Renal cortical epithelial cell (primary cell): ENCODE measurements at regions not wholly inside any gene's neighbourhood (a gene's known extent, or its start where the extent isn't known, plus 50 kb on each side); places are given as distances from the start of the nearest gene placed in this dataset.
"Not testable (repeated sequence)": the region's sequence is repeated elsewhere in the genome, so short reads cannot be mapped to it uniquely, and the experiment has no call there.

ENCODE experiments used
- DNase-seq: peaks from one replicate; pipeline ENCODE4 v3.0.0-alpha.2; 2011; ENCODE audit warnings: low read depth

DNA sequence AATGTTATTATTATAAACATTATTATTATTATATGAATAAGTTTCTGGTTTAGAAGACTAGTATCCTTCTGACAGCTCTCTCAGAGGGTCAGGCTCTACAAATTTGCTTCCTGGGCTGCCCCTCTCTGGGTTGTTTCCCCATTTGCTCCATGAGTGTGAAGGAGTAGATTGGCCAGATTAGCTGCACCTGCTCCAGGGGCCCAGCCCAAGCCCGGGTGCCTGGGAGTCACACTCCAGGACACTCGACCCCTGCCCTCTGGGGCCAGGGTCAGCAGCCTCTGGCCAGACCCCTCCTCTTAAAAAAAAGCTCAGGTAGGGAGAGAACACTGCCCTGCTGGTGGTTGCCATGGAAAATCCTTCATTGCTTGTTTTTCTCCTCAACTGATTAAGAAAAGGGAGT, 169.0 kb upstream of the FOXD4L5 start:
- DNase-seq: not testable (repeated sequence)

DNA sequence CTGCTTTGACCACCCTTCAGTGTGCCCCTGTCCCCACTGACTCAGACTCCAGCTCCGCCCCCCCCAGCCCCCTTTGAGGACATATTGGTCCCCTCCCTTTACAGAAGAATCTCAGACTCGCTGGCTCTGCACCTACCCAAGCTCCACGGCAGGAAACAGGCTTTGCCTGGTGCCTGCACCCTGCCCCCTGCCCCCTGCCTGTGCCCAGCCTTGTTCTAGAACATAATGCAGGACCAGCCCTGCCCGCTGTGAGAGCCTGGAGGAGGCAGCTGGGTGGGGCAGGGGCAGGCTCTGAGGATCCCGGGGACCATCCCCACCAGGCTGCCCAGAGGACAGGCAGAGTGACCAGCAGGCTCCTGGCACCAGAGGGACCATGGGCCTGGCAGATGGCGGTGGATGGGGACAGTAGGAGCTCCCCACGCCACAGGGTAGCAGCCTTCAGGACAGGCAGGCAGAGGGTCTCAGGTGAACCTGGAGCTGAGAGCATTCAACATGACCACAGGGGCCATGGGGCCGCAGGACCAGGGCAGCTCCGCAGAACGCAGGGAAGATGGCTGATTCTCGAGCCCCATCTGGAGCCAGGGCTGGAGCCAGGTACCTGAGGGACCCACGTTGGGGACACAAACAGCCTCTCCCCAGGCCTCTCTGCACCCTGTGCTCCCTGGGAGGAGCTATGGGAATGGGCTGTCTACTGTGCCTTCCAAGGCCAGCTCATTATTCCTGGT, 165.0 kb upstream of the FOXD4L5 start:
- not testable (repeated sequence) for DNase-seq

DNA sequence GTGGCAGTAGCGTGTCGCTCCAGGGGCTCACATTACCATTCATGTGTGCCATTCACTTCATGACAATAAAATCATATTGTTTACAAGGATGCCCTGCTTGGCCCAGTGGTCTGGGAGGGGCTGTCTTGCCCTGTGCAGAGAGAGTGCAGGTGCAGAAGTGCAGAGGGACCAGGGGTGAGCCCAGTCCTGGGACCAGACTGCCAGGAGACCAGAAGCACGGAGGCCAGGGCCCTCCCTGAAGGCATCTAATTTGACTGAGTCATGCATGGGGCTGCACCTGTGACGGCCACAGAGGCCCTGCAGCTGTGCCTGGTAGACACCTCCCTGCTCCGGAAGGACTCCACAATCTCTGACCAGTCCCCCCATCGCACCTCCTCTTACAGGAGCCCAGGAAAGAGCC, 164.4 kb upstream of the FOXD4L5 start:
- DNase-seq: no peak

DNA sequence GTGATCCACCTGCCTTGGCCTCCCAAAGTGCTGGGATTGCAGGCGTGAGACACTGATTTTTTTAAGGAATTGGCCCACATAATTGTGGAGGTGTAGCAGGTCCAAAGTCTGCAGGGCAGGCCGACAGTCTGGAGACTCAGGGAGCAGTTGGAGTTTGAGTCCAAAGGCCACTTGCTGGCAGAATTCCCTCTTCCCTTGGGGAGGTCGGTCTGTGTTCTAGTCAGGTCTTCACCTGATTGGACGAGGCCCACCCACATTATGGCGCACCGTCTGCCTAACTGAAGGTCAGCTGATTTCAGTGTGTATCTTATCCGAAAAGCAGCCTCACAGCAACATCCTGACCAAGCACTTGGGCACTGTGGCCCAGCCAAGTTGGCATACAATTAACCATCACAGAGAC, 162.1 kb upstream of the FOXD4L5 start:
- not testable (repeated sequence) for DNase-seq

DNA sequence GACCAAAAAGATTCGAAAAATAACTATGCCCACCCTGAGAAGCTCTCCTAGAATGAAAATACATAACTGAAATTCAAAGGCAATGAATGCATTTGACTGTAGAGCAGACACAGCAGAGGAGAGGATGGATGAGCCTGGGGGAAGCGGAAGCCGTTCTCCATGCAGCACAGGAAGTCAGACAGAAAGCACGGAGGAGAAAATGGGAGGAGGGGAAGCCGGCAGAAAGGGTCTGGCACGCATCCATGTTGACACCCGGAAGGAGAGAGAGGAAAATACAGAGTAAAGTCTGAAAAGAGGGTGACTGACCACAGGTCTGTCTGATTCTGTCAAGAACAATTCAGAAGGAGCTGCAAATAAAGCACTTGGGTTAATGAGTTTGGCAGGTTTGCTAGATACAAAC, 161.0 kb upstream of the FOXD4L5 start:
- DNase-seq: not testable (repeated sequence)

DNA sequence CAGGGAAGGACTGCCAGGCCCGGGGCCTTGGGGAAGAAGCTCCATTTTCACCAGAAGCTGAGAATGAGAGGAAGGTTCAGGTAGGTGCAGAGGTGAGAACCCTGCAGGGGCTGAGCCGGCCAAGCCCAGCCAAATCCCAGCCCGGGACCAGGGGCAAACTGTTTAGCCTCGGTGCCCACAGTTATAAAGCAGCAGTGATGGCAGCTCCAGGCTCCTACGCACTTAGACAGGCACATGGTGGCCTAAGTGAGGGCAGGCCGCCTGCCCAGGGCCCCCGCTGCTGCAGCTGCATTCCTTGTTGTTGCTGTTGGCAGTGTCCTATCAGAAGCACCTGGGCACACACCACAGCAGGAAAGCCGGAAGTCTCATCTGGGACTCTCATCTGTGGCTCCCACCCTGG, 159.9 kb upstream of the FOXD4L5 start:
- DNase-seq: no peak

DNA sequence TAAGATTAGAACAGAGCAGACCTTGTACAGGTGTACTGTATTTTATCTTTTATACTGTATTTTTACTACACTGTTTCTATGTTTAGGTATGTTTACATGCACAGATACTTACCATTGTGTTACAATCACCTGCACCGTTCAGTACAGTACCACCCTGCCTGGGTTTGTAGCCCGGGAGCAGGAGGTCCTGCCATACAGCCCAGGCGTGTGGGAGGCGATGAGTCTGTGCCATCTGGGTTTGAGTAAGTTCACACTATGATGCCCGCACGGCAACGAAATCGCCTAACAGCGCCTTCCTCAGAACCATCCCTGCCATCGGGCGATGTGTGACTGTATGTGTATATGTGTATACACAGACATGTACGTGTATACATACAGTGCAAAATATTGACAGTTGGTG, 157.1 kb upstream of the FOXD4L5 start:
- DNase-seq: not testable (repeated sequence)

DNA sequence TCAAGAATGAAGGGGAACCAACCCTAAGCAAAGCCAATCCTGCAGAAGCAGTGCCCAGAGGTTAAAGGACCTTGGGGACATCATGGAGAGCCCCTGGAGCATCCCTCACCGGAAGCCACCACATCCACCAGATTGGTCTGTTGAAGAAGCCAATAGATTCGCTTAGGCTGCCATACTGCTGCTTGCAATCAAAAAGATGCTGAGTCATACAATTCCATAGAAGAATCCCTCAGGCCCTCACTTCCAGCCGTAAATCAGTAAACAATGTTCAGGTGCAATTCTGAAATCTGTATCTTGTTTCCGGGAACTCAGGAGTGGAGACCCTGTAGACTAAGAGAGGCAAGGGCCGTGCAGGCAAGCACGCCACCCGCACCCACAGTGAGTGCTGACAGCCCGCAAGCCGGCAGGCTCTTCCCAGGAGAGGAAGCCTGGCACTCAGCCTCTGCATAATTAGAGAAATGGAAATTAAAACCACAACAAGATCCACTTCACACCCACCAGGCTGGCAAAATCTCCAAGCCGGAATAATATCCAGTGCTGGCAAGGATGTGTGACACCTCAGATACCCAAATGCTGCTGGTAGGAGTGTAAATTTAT, 156.4 kb upstream of the FOXD4L5 start:
- DNase-seq: not testable (repeated sequence)

DNA sequence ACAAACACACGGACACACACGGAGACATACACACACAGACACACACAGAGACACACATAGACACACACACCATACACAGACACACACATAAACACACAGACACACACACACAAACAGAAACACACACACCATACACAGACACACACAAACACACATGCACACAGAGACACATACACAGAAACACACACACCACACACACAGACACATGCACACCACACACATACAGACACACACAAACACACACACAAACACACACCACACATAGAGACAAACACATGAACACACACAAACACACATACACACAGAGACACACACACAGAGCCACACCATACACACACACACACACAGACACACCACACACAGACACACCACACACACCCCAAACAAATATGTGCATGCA, 152.7 kb upstream of the FOXD4L5 start:
- no peak for DNase-seq

DNA sequence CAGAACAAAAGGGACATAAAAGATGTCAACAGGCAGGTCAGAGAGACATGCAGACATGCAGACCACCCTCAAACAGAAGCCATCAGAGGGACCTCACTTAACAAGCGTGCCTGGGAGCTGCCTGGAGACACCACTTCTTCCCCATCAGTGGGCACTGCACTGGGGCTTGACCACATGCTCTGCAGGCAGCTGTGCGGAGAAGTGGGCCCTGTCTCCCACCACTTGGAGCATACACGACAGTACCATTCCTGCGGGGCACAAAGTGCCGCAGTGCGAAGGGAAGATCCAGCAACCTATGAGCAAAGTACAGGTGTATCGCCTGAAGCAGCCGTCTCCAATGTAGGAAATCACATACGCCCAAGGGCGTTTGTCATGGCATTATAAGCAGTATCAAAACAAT, 150.5 kb upstream of the FOXD4L5 start:
- DNase-seq: no peak

DNA sequence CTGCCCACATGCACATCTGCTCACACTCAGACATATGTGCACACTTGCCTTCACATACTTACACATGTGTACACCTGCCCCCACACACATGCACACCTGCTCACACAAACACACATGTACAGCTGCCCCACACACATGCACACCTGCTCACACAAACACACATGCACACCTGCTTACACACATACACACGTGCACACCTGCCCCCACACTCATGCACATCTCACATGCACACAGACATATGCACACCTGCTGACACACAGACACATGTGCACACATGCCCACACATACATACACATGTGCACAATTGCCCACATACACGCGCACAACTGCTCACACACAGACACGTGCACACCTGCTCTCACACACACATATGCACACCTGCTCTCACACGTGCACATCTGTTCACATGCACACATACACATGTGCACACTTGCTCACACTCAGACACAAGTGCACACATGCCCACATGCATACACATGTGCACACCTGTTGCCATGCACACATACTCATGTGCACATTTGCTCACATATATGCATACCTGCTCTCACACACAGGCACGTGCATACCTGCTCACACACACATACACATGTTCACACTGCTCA, 147.8 kb upstream of the FOXD4L5 start:
- DNase-seq: no peak

DNA sequence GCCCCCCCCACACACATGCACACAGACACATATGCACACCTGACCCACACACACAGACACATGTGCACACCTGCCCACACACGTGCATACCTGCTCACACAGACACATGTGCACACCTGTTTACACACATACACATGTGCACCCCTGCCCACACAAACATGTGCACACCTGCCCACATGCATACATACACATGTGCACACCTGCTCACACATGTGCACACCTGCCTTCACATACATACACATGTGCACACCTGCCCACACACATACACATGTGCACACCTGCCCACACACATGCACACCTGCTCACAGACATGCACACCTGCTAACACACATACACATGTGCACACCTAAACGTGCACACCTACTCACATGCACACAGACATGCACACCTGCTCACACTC, 147.0 kb upstream of the FOXD4L5 start:
- no peak for DNase-seq

DNA sequence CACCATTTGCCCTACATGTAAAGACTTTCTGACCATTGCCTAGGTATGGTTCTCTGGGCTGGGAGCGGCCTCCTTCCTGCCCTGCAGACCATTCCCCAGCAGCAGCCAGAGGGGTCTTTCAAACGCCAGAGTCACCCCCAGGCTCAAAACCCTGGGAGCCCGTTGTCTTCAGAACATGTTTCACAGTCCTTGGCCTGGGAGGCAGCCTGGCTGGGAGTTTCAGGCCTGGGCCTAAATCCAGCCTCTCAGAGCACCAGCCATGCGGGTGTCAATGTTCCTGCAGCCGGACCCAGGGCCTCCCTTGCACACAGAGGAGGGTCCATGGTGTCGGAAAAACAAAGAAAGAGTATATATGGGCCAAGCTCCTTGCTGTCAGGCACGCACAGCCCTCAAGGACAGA, 145.2 kb upstream of the FOXD4L5 start:
- DNase-seq: no peak

DNA sequence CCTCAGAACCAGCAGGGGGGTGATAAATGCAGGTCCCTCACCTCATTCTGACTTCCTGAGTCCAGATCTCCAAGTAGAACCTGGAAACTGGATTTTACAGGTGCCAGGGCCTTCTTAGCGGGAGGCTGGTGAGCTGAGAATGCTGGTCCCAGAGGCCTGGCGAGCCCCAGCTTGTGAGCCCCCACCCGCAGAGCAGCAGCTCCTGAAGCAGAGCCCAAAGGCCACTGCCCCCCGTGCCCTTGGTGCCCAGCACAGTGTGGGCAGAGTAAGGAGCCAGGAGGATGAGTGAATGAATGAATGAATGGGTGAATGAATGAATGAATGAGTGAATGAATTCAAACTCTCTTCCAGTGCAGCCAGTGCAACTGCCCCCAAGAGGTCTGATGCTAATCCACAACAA, 142.4 kb upstream of the FOXD4L5 start:
- not testable (repeated sequence) for DNase-seq

DNA sequence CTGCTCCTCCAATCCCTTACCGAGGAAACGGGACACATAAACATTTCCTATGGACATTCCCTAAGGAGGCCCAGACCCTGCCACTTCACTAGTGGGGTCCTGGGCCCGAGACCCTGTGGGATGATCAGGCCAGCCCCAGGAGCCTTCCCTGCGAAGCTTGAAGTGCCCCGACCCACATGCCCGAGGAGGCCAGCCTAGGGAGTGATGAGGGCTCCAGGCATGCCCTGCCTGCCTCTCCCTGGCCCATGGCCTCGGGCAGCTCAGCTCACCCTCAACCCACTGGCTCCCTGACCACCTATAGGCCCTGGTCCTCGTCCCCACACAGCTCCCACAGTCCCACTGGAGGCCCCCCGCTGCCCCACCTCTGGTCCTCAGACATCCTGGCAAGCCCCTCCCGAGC, 141.8 kb upstream of the FOXD4L5 start:
- DNase-seq: not testable (repeated sequence)

DNA sequence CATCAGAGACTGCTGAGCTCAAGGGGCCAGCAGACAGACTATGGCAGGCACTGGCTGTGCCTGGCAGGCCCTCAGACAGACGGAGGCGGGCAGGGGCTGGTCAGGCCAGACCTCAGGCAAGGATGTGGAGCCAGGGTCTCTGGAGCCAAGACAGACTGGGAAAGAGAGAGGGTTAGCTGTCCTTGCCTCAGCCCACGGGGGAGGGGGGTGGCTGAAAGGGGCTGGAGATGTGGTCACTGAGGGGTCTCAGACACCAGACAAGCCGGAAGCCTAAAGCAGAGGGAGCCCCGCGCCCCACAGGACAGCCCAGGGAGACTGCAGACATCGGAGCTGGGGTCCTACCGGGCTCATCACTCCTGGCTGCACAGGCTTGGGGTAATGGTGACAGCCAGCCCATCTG, 141.2 kb upstream of the FOXD4L5 start:
- no peak for DNase-seq

DNA sequence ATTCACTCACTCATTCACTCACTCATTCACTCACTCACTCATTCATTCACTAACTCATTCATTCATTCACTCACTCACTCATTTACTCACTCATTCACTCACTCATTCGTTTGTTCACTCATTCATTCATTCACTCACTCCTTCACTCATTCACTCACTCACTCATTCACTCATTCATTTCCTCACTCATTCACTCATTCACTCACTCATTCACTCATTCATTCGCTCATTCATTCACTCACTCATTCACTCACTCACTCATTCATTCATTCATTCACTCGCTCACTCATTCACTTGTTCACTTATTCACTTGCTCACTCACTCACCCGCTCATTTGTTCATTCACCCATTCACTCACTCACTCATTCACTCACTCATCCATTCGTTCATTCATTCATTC, 140.2 kb upstream of the FOXD4L5 start:
- DNase-seq: peak; percentile 4

DNA sequence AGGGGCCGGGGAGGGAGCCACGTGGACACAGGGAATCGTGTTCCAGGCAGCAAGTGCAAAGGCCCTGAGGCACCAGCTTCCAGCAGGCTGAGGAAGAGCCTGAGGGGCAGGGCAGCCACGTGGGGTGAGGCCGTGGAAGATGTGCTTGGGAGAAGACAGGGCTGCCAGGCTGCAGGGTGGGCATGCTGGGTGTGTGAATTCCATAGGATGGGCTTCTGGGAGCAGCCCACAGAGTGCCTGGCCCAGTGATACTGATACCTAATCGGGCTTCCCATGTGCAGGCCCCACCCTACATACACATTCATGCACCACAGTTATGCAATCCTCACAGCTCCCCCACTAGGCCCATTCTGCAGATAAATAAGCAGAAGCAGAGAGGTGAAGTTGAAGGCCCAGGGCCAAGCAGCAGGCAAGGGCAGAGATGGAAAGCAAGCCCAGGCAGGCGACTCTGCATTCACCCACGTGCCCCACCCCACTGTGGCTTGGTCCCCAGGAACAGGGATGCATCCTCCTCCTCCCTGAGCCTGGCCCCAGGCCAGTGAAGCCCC, 139.5 kb upstream of the FOXD4L5 start:
- not testable (repeated sequence) for DNase-seq

DNA sequence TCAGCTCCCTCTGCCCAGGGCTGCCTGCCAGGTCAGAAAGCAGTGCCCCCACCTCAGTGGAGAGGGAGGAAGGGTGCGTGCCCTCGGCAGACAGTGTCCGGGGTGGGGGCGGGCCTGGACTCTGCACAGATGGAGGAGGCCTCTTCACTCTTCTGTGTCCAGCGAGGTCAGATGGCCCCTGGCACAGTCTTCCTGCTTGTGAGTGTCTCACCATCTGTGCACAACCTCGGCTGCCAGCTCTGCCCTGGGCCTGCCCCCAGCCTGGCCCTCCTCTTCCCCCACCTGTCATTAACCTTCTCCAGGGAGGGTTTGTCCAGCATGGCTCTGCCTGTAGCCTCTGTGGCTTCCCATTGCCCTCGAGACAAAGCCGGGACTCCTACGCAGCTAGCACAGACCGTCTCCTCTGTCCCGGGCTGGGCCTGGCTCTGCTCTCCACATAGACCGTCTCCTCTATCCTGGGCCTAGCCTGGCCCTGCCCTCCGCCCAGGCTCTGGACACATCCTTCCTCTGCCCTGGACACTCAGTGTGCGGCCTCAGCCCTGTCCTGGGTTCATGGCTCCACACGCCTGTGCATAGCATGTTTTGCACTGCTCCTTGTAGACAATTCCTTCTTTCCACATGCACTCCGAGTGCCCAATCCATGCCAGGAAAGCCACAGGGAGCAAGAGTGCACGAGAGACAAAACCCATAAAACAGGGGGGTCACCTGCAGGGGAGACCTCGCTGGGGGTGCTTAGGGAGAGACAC, 138.9 kb upstream of the FOXD4L5 start:
- DNase-seq: not testable (repeated sequence)

DNA sequence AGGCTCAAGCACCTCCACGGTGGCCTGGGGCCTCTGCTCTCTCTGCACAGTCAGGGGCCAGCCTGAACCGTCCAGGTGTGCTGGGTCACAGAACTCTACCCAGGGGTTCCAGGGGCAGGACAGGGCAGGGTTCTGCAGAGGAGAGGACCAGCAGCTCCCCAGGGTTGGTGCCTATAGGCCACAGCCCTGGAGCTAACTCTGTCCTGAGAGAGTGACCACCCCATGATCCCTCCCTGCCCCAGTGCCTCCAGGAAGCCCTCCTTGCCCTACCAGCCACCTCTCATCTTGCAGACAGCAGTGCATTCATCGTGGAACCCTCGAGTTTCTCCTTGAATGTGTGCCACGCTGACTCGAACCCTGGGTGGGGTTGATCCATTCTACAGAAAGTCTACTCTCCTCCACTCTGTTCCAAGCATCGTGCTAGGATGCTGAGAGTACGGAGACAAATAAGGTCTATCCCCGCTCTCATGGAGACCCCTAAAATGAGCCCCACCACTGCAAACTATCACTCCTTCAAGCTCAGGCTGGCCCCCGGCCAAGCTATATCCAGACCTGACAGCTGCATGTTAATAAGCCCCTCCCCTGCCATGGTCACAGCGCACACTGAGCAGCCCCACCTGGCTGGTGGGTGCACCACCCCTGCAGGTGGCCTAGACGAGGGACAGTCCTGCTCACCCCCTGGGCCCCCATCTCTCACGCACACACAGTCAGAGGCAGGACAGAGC, 138.1 kb upstream of the FOXD4L5 start:
- not testable (repeated sequence) for DNase-seq

DNA sequence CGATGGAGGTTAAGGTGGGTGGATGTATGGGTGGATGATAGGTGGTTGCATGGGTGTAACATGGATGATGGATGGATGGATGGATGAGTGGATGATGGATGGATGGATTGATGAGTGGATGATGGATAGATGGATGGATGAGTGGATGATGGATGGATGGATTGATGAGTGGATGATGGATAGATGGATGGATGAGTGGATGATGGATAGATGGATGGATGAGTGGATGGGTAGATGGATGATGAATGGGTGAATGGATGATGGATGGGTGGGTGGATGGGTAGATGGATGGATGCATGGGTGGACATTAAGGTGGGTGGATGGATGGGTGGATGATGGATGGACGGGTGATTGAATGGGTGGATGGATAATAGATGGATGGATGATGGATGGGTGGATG, 136.5 kb upstream of the FOXD4L5 start:
- not testable (repeated sequence) for DNase-seq

DNA sequence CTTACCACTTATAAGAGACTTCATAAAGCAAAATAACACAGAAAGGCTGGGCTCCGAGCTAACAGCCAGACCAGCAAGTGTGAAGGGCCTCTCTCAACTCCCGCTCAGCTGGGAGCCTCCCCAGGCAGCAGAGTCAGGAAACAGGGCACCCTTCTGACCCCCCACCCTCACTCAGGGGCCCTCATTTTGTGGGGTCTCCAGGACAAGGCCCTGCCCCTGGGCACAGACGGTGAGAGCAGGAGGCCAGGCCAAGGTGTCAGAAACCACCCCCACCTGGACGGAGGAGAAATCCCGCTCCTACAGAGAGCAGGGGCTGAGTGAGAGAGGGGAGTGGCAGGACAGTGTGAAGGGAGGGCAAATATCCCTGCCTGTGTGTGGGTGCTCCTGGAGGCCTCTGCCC, 135.8 kb upstream of the FOXD4L5 start:
- DNase-seq: no peak
